IMR-90 (cell line): ENCODE measurements at regions not wholly inside any gene's neighbourhood (a gene's known extent, or its start where the extent isn't known, plus 50 kb on each side); places are given as distances from the start of the nearest gene placed in this dataset.

Experiments
- ATAC-seq: fragments of 200-7000 bp; cut with Tn5 transposase; 2 replicates; pipeline ENCODE4 v1.9.1; 2020; ENCODE audit warnings: low read depth, mild to moderate bottlenecking, moderate library complexity
- BruUV-seq: library from RNA; stranded (reverse); fragments of 400-500 nt; replicated peaks from 2 replicates; lab custom pipeline; 2021; lab: Mats Ljungman, UMichigan
- CTCF ChIA-PET: fragments of 300-600 bp; formaldehyde crosslinking; extraction: SDS; loops from one replicate; lab custom pipeline; 2021; ENCODE audit warnings: antibody characterized with exemption; lab: Yijun Ruan, JAX
- POLR2A ChIA-PET: fragments of 300-600 bp; sonication (Branson Sonifier 250); formaldehyde crosslinking; loops from one replicate; lab custom pipeline; 2022; ENCODE audit warnings: antibody characterized with exemption; ENCODE audit not compliant: unreplicated experiment; lab: Charles Lee
- DNase-seq: peaks from one replicate; pipeline ENCODE4 v3.0.0; 2013
- H2AFZ ChIP-seq: replicated peaks from 2 replicates; pipeline ENCODE3; 2013; ENCODE audit warnings: low read length, mild to moderate bottlenecking; ENCODE audit not compliant: poor library complexity
- H2AK5ac ChIP-seq: 2 replicates; pipeline ENCODE4 v1.6.1; 2013; ENCODE audit warnings: low read depth, low read length, inconsistent platforms
- H2AK9ac ChIP-seq: replicated peaks from 2 replicates; pipeline ENCODE3; 2013; ENCODE audit warnings: mild to moderate bottlenecking, low read depth, low read length, moderate library complexity; ENCODE audit not compliant: poor library complexity
- H2BK120ac ChIP-seq: 2 replicates; pipeline ENCODE4 v1.6.1; 2013; ENCODE audit warnings: low read depth, low read length, inconsistent platforms
- H2BK15ac ChIP-seq: 3 replicates; pipeline ENCODE4 v1.6.1; 2013; ENCODE audit warnings: low read depth, low read length, inconsistent platforms
- H2BK20ac ChIP-seq: 2 replicates; pipeline ENCODE4 v1.6.1; 2013; ENCODE audit warnings: low read depth, mild to moderate bottlenecking, inconsistent platforms, low read length, moderate library complexity
- H2BK5ac ChIP-seq: 2 replicates; pipeline ENCODE4 v1.6.1; 2013; ENCODE audit warnings: mild to moderate bottlenecking, low read depth, low read length, inconsistent platforms; ENCODE audit not compliant: poor library complexity, severe bottlenecking
- H3K14ac ChIP-seq: replicated peaks from 2 replicates; pipeline ENCODE4 v1.6.1; 2013; ENCODE audit warnings: low read depth, low read length, inconsistent platforms
- H3K18ac ChIP-seq: 2 replicates; pipeline ENCODE4 v1.6.1; 2013; ENCODE audit warnings: low read depth, low read length, control low read depth
- H3K23ac ChIP-seq: 2 replicates; pipeline ENCODE4 v1.6.1; 2013; ENCODE audit warnings: low read depth, low read length, inconsistent platforms
- H3K27ac ChIP-seq: 2 replicates; pipeline ENCODE4 v1.5.1; 2013; ENCODE audit warnings: mild to moderate bottlenecking, control low read depth, low read length; ENCODE audit not compliant: insufficient read depth
- H3K27me3 ChIP-seq: 2 replicates; pipeline ENCODE4 v1.6.1; 2013; ENCODE audit warnings: low read length; ENCODE audit not compliant: control insufficient read depth, insufficient read depth
- H3K36me3 ChIP-seq: 2 replicates; pipeline ENCODE4 v1.6.1; 2013; ENCODE audit warnings: low read length, mixed read lengths; ENCODE audit not compliant: control insufficient read depth, insufficient read depth
- H3K4ac ChIP-seq: 2 replicates; pipeline ENCODE4 v1.6.1; 2013; ENCODE audit warnings: low read depth, low read length, inconsistent platforms
- H3K4me1 ChIP-seq: 2 replicates; pipeline ENCODE4 v1.6.1; 2013; ENCODE audit warnings: low read length, mixed read lengths; ENCODE audit not compliant: control insufficient read depth, insufficient read depth
- H3K4me2 ChIP-seq: 2 replicates; pipeline ENCODE4 v1.6.1; 2013; ENCODE audit warnings: low read depth, mild to moderate bottlenecking, control low read depth, low read length, moderate library complexity
- H3K4me3 ChIP-seq: 2 replicates; pipeline ENCODE4 v1.5.1; 2013; ENCODE audit warnings: low read depth, mild to moderate bottlenecking, control low read depth, low read length, moderate library complexity; ENCODE audit not compliant: insufficient read depth
- H3K56ac ChIP-seq: 2 replicates; pipeline ENCODE4 v1.6.1; 2013; ENCODE audit warnings: low read length, inconsistent platforms; ENCODE audit not compliant: insufficient read depth; ENCODE audit errors: extremely low read depth
- H3K79me1 ChIP-seq, 2 experiments: 2 replicates each; pipeline ENCODE4 v1.6.1; 2013; ENCODE audit warnings: low read length in 2 of 2, inconsistent platforms in 1 of 2, low read depth in 1 of 2
- H3K9ac ChIP-seq: 2 replicates; pipeline ENCODE4 v1.6.1; 2013; ENCODE audit warnings: low read depth, low read length, control low read depth
- H3K9me1 ChIP-seq: 2 replicates; pipeline ENCODE4 v1.6.1; 2013; ENCODE audit warnings: low read length, inconsistent platforms; ENCODE audit not compliant: insufficient read depth
- H3K9me3 ChIP-seq: 2 replicates; pipeline ENCODE4 v1.6.1; 2013; ENCODE audit warnings: low read length; ENCODE audit not compliant: control insufficient read depth, insufficient read depth
- H4K20me1 ChIP-seq: 2 replicates; pipeline ENCODE4 v1.6.1; 2013; ENCODE audit warnings: low read length, inconsistent platforms; ENCODE audit not compliant: insufficient read depth
- H4K5ac ChIP-seq: 2 replicates; pipeline ENCODE4 v1.6.1; 2013; ENCODE audit warnings: mild to moderate bottlenecking, low read depth, low read length, control low read depth
- H4K8ac ChIP-seq, 2 experiments: 2 replicates each; pipeline ENCODE4 v1.6.1; 2013; ENCODE audit warnings: low read depth in 2 of 2, low read length in 2 of 2, control low read depth in 1 of 2, inconsistent platforms in 1 of 2
- H4K91ac ChIP-seq: 2 replicates; pipeline ENCODE4 v1.6.1; 2013; ENCODE audit warnings: low read depth, low read length, inconsistent platforms; ENCODE audit not compliant: insufficient read depth
- CHD1 ChIP-seq: IDR thresholded peaks from 2 replicates; pipeline ENCODE4 v1.6.1; 2012; ENCODE audit warnings: low read depth, low read length, improper control_type of control experiment
- RAD21 ChIP-seq: IDR thresholded peaks from 2 replicates; pipeline ENCODE4 v1.6.1; 2012; ENCODE audit warnings: low read length, improper control_type of control experiment
- WGBS, 2 experiments: methylation state at CpG; one replicate each; pipeline versions ENCODE4 v1.1.5 to v1.1.7; 2013; ENCODE audit warnings: missing lambda C conversion rate in 2 of 2; ENCODE audit not compliant: insufficient read length in 1 of 2; ENCODE audit errors: extremely low coverage in 2 of 2; 5-methylcytosine and 5-hydroxymethylcytosine counted together
- dilution Hi-C: fragments of 300-500 bp; cut with HindIII; formaldehyde crosslinking; loops from one replicate; pipeline ENCODE4 v1.14.3; 2018; ENCODE audit warnings: low sequenced_read_pairs; ENCODE audit not compliant: unreplicated experiment
- in situ Hi-C: fragments of 300-500 bp; cut with MboI; formaldehyde crosslinking; loops from 3 replicates; pipeline ENCODE4 v1.14.3; 2019; ENCODE audit warnings: low sequenced_read_pairs, inconsistent platforms, mixed read lengths
- intact Hi-C: fragments of 100-400 bp; cut with micrococcal nuclease; formaldehyde crosslinking; loops from 2 replicates; pipeline ENCODE4 v1.10.0; 2022

DNA sequence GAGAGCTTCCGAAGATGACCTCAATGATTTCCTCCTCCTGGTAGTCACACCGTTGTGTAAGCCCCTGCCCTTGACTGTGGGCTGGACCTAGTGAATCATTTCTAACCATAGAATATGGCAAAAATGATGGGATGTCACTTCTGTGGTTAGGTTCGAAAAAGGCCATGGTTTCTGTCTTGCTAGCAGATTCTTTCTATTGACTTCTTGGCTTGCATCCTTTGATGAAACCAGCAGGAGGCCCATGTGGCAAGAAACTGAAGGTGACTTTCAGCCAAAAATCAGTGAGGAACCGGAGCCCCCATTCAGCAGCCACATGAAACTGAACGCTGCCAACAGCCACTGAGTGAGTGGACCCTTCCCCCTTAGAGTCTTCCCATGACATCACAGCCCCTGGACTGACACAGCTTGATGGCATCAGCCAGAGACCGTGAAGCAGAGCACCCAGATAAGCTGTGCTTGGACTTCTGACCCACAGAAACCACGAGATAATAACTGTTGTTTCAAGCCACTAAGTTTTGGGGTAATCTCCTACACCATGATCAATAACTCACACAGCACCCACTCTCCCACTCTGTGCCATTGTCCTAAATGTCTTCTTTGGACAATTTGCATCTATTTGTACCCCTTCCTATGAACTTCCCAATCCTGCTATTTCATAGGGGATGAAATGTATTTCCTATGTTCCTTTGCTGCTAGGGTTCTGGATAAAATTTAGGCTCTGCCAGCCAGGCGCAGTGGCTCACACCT is 148.0 kb upstream of the STX18 start:
- Histone ChIP-seq H2AK9ac (no peak overlapping the region), H3K14ac (no peak overlapping the region), H2BK5ac (no peak overlapping the region), H3K27ac (no peak overlapping the region), H3K4me3 (no peak overlapping the region), H3K79me1 (no peaks in the 10 kb centered on the region), H4K8ac (no peak overlapping the region), H3K4me2 (no peak overlapping the region), H2BK120ac (no peak overlapping the region), H2BK15ac (no peak overlapping the region), H3K4me1 (no peaks in the 10 kb centered on the region; the same call in 1 of the 2 replicates), H3K56ac (no peak overlapping the region), H3K4ac (no peak overlapping the region), H4K5ac (no peak overlapping the region), H3K36me3 (no peaks in the 10 kb centered on the region), H4K91ac (no peak overlapping the region), H3K9ac (no peak overlapping the region), H4K20me1 (no peaks in the 10 kb centered on the region), H3K27me3 (no peaks in the 10 kb centered on the region), H3K9me3 (no peaks in the 10 kb centered on the region), H2BK20ac (no peak overlapping the region), H2AK5ac (no peak overlapping the region), H2AFZ (no peak overlapping the region), H3K23ac (no peak overlapping the region), H3K9me1 (no peaks in the 10 kb centered on the region; the same call in 1 of the 2 replicates), H3K18ac (no peak overlapping the region)
- DNase-seq (no peak), ATAC-seq (no peak)
- TF ChIP-seq RAD21 (no peak), CHD1 (no peak)
- dilution Hi-C loops (no loop called here), intact Hi-C loops (no loop called here), in situ Hi-C loops (no loop called here)
- 90% methylated on average over 3 of the region's 8 CpGs; no CpG with 5 or more reads in 1 of the 2 experiments for WGBS, 2 experiments
- ChIA-PET CTCF (no interaction called here), POLR2A (no interaction called here)
- BruUV-seq, result no TSS peak
